GM12865 (cell line): ENCODE measurements at regions not wholly inside any gene's neighbourhood (a gene's known extent, or its start where the extent isn't known, plus 50 kb on each side); places are given as distances from the start of the nearest gene placed in this dataset.

Source experiments
- DNase-seq: peaks from one replicate; pipeline ENCODE4 v3.0.0; 2010; ENCODE audit warnings: low read depth
- H3K4me3 ChIP-seq: 2 replicates; pipeline ENCODE4 v1.5.1; 2011; ENCODE audit warnings: mild to moderate bottlenecking, low read depth, low read length, control low read depth
- TF ChIP-seq, protein P1 (sequence below): IDR thresholded peaks from 2 replicates; pipeline ENCODE4 v1.5.1; 2011; ENCODE audit warnings: low read length, control low read depth, low read depth, inconsistent platforms; ENCODE audit not compliant: insufficient read depth; ENCODE audit errors: missing control alignments

DNA sequence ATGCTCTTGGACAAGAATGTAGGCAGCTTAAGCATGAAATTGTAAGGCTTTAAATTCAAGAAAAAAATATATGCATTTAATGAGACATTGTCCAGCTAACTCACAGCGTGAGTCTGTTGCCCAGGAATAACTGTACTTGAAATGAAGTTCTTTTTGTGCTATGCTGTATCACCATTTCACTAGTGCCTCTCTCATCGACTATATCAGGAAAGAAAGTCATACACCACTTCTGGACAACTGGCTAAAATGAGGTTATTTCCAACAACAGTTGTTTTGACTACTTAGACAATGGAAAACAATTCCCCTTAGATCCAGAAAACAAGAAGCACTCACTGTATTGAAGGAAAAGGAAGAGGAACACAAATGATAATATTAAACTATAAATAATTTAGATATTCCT, 251.8 kb downstream of the CRPPA start:
- no peak overlapping the region for H3K4me3 ChIP-seq
- TF ChIP-seq, protein P1, sequence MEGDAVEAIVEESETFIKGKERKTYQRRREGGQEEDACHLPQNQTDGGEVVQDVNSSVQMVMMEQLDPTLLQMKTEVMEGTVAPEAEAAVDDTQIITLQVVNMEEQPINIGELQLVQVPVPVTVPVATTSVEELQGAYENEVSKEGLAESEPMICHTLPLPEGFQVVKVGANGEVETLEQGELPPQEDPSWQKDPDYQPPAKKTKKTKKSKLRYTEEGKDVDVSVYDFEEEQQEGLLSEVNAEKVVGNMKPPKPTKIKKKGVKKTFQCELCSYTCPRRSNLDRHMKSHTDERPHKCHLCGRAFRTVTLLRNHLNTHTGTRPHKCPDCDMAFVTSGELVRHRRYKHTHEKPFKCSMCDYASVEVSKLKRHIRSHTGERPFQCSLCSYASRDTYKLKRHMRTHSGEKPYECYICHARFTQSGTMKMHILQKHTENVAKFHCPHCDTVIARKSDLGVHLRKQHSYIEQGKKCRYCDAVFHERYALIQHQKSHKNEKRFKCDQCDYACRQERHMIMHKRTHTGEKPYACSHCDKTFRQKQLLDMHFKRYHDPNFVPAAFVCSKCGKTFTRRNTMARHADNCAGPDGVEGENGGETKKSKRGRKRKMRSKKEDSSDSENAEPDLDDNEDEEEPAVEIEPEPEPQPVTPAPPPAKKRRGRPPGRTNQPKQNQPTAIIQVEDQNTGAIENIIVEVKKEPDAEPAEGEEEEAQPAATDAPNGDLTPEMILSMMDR: no peak

DNA sequence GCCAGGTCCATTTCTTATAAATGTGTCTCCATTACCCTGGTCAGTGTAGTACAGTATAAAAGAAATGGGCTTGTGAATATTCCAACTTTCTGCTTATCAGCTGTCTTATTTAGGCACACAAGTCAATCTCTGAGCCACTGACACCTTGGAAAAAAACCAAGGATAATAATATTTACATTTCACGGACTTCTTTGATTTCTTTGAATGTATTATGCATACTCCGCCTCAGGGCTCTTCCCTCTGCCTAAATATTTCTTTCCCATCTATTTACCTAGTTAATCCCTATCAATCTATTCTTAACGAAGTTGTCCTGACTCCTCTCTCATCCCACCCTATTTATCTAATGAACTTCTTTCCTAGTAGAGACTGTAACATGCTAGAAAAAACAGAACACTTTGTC, 253.8 kb downstream of the CRPPA start:
- no peak overlapping the region for H3K4me3 ChIP-seq
- TF ChIP-seq, protein P1: no peak
- DNase-seq: no peak

More for the DNA sequence above, 251.8 kb downstream of the CRPPA start:
- no peak for DNase-seq

DNA sequence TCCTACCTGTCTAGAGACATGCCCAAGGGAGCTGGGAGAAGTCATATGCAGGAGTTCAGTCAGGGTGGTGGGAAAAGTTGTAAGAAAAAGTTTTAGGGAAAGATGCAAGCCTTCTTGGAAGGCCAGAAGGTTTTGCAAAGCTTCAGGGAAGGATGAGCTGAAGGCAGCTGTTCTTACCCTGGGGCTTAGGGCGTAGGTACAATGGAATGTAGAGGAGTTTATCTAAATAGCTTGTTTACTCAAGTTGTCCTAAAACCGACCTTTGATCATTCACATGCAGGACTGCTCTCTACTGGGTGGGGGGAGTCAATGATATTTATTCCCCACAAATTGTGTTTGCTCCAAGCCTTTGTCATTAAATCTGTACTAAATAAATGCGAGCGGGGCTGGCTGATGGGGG, 277.0 kb downstream of the CRPPA start:
- H3K4me3 ChIP-seq: no peak overlapping the region
- DNase-seq: no peak
- TF ChIP-seq, protein P1: no peak

DNA sequence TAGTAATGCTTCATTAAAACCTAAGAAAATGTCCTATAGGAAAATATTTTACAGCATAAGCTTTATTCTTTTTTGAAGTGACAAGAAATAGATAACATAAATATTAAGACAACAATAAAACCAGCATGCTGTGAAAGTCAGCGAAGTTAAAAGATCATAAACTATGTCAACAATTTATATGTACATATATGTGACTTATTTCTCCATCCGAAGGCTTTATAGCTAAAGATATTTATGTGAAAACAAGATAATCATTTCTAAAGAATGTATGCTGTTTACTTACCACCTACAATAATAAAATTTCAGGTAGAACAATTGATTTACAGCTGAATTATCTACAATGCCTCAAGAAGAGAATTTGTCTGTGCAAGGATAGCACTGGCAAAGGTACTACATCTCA, 283.4 kb downstream of the CRPPA start:
- no peak for DNase-seq
- TF ChIP-seq, protein P1: no peak

DNA sequence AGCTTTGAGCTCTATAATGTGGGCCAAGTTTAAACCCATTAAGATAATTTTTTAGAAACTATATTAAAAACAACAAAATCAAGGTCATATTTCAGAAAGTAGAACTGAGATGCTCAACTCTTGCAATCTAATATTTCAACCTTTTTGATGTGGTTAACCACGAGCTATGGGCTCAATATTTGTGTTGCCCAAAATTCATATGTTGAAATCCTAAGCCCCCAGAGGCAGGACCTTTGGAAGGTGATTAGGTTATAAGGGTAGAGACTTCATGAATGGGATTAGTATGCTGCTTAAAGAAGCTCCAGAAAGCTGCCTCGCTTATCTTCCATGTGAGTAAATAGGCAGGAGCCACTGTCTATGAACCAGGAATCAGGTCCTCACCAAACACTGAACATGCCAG, 284.4 kb downstream of the CRPPA start:
- H3K4me3 ChIP-seq: no peak overlapping the region
- no peak for DNase-seq
- TF ChIP-seq, protein P1: no peak

More for the DNA sequence above, 283.4 kb downstream of the CRPPA start:
- no peak overlapping the region for H3K4me3 ChIP-seq

DNA sequence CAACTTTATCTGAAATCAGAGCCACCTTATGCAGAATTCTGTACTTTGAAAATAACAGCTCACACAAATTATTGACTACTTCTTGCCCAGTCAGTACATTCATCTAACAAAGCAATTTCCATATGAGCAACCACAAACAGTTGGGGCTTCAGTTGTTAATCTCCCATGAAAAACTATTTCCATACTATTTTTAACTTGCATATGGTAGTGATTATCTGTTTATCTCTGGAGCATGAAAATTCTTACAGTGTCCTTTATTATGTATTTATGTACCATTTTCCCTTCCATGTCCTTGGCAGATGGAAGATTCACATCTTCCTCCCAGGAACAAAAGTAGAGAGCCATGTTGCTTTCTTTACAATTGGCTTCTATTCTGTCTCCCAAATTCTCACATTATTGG, 285.7 kb downstream of the CRPPA start:
- H3K4me3 ChIP-seq: no peak overlapping the region
- TF ChIP-seq, protein P1: no peak
- no peak for DNase-seq

DNA sequence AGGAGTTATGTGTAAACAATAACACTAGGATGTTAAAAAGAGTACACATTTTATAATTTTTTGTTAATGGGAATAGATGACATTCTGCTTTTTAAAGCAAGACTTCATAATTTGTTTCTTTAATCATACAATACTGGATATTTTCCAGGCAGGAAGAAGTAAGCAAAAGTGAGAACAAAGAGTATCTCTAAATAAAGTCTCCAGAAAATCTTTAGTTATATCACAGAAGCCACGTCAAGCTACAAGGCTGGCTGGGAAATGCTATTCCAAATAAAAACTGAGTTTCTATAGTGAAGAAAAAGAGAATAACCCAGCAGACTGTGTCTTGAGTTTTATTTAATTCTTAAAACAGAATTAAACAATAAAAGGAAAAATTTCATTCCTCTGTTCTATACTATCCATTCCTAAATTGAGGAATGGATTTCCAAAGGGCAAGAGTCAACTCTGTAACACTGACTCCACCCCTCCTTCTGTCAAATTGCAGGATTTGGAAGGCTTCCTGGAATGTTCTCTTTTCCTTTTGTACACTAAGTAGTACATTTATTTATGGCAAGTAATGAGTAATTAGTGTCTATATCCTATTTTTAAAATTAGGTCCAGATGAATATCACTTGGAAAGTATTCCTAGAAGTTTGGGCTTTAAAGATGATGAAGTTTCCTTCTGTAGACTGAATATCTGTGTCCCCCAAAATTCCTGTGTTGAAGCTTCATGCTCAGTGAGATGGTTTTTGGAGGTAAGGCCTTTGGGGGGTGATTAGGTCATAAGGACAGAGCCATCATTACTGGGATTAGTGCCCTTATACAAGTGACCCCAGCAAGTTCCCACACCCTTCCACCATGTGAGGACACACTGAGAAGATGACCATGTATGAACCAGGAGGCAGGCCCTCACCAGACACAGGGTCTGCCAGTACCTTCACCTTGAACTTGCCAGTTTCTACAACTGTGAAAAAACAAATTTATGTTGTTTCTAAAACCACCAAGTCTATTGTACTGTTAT, 290.9 kb downstream of the CRPPA start:
- DNase-seq: no peak
- TF ChIP-seq, protein P1: no peak
- H3K4me3 ChIP-seq: no peak overlapping the region
